Sigmoid colon (tissue), 4 donors: ENCODE measurements at regions not wholly inside any gene's neighbourhood (a gene's known extent, or its start where the extent isn't known, plus 50 kb on each side); places are given as distances from the start of the nearest gene placed in this dataset.

Source experiments
- CTCF ChIP-seq, 4 experiments: fragments of 450-650 bp in 3 of 4; fragments of 200-600 bp in 1 of 4; IDR thresholded peaks; one replicate each; pipeline ENCODE4 v1.5.1; 2016 to 2019; ENCODE audit warnings: antibody characterized with exemption in 4 of 4, mild to moderate bottlenecking in 3 of 4, moderate library complexity in 2 of 4
- EP300 ChIP-seq, 4 donors: sonication (generic); formaldehyde crosslinking; IDR thresholded peaks; one replicate each; pipeline ENCODE4 v1.6.1; 2017; ENCODE audit warnings: antibody characterized with exemption in 4 of 4
- POLR2A ChIP-seq, 2 donors: fragments of 450-650 bp; IDR thresholded peaks; one replicate each; pipeline ENCODE4 v1.6.1; 2016; ENCODE audit warnings: antibody characterized with exemption in 2 of 2, mild to moderate bottlenecking in 2 of 2, moderate library complexity in 2 of 2
- POLR2AphosphoS5 ChIP-seq, 4 donors: sonication (generic); formaldehyde crosslinking; IDR thresholded peaks; one replicate each; pipeline ENCODE4 v1.6.1; 2017; ENCODE audit warnings: antibody characterized with exemption in 4 of 4

GRCh38 chr4:83174844-83175414 is 60.4 kb upstream of the PLAC8 start:
- TF ChIP-seq POLR2A (IDR thresholded peaks at IDR 0.05): no peak
- no peak for TF ChIP-seq EP300 (IDR thresholded peaks at IDR 0.05)
- TF ChIP-seq CTCF (IDR thresholded peaks at IDR 0.05): no peak
- no peak for TF ChIP-seq POLR2AphosphoS5 (IDR thresholded peaks at IDR 0.05)
